HEK293T (cell line): ENCODE measurements at regions not wholly inside any gene's neighbourhood (a gene's known extent, or its start where the extent isn't known, plus 50 kb on each side); places are given as distances from the start of the nearest gene placed in this dataset.
"Not testable (repeated sequence)": the region's sequence is repeated elsewhere in the genome, so short reads cannot be mapped to it uniquely, and the experiment has no call there.

Source experiments
- CTCF ChIA-PET: fragments of 350-600 bp; formaldehyde crosslinking; extraction: SDS; loops from one replicate; lab custom pipeline; 2021; ENCODE audit warnings: antibody characterized with exemption, inconsistent platforms; lab: Yijun Ruan, JAX
- POLR2A ChIA-PET: fragments of 350-600 bp; formaldehyde crosslinking; extraction: SDS; loops from one replicate; lab custom pipeline; 2020; ENCODE audit warnings: antibody characterized with exemption, inconsistent platforms; lab: Yijun Ruan, JAX
- DNase-seq: peaks from one replicate; pipeline ENCODE4 v3.0.0; 2012; ENCODE audit warnings: mixed read lengths; ENCODE audit errors: extremely low spot score
- ARNT ChIP-seq: fragments of 450-650 bp; IDR thresholded peaks from 2 replicates; pipeline ENCODE4 v1.6.1; 2017; ENCODE audit warnings: mild to moderate bottlenecking
- BHLHE40 ChIP-seq: fragments of 450-650 bp; IDR thresholded peaks from 2 replicates; pipeline ENCODE4 v1.6.1; 2016; ENCODE audit warnings: mild to moderate bottlenecking, moderate library complexity, borderline replicate concordance
- CTBP1 ChIP-seq: fragments of 450-650 bp; IDR thresholded peaks from 2 replicates; pipeline ENCODE4 v1.6.1; 2016; ENCODE audit warnings: borderline replicate concordance
- ELF4 ChIP-seq: fragments of 450-650 bp; IDR thresholded peaks from 2 replicates; pipeline ENCODE4 v1.6.1; 2017; ENCODE audit warnings: antibody characterized with exemption
- FOXA1 ChIP-seq: fragments of 450-650 bp; IDR thresholded peaks from 2 replicates; pipeline ENCODE4 v1.6.1; 2016; ENCODE audit warnings: mild to moderate bottlenecking
- FOXK2 ChIP-seq: fragments of 450-650 bp; IDR thresholded peaks from 2 replicates; pipeline ENCODE4 v1.6.1; 2016; ENCODE audit warnings: mild to moderate bottlenecking
- FOXM1 ChIP-seq: fragments of 450-650 bp; IDR thresholded peaks from 2 replicates; pipeline ENCODE4 v1.6.1; 2017; ENCODE audit warnings: mild to moderate bottlenecking, borderline replicate concordance
- HDGF ChIP-seq: fragments of 450-650 bp; IDR thresholded peaks from 2 replicates; pipeline ENCODE4 v1.6.1; 2017; ENCODE audit warnings: antibody characterized with exemption, borderline replicate concordance
- L3MBTL2 ChIP-seq: fragments of 450-650 bp; conservative IDR thresholded peaks from 2 replicates; pipeline ENCODE4 v1.6.1; 2016; ENCODE audit warnings: mild to moderate bottlenecking
- LEF1 ChIP-seq: fragments of 450-650 bp; IDR thresholded peaks from 2 replicates; pipeline ENCODE4 v1.6.1; 2017; ENCODE audit warnings: mild to moderate bottlenecking, borderline replicate concordance
- NFRKB ChIP-seq: fragments of 450-650 bp; IDR thresholded peaks from 2 replicates; pipeline ENCODE4 v1.6.1; 2016; ENCODE audit warnings: mild to moderate bottlenecking, moderate library complexity
- PKNOX1 ChIP-seq: fragments of 450-650 bp; IDR thresholded peaks from 2 replicates; pipeline ENCODE4 v1.6.1; 2016
- SP1 ChIP-seq: fragments of 450-650 bp; IDR thresholded peaks from 2 replicates; pipeline ENCODE4 v1.6.1; 2017
- SUZ12 ChIP-seq: fragments of 450-650 bp; IDR thresholded peaks from 2 replicates; pipeline ENCODE4 v1.6.1; 2016; ENCODE audit warnings: mild to moderate bottlenecking
- TARDBP ChIP-seq: fragments of 450-650 bp; IDR thresholded peaks from 2 replicates; pipeline ENCODE4 v1.6.1; 2016
- ZNF384 ChIP-seq: fragments of 450-650 bp; IDR thresholded peaks from 2 replicates; pipeline ENCODE4 v1.6.1; 2016

- TF ChIP-seq LEF1 = no peak
- no peak for TF ChIP-seq SP1
- no peak for TF ChIP-seq ELF4
- TF ChIP-seq L3MBTL2 = no peak
- TF ChIP-seq NFRKB = no peak
- no peak for TF ChIP-seq SUZ12
- no peak for TF ChIP-seq BHLHE40
- TF ChIP-seq ARNT = no peak
- TF ChIP-seq HDGF = no peak
- no peak for TF ChIP-seq FOXM1
- no peak for TF ChIP-seq FOXK2
- TF ChIP-seq ZNF384 = no peak
- TF ChIP-seq PKNOX1 = no peak
- TF ChIP-seq FOXA1 = no peak
- TF ChIP-seq TARDBP = no peak
- TF ChIP-seq CTBP1 = no peak
- ChIA-PET POLR2A (no interaction called here), CTCF (interaction anchor here (0.6 kb wide), 1 partner anchor 33 kb away, joined by 4 read pairs; no protein-coding TSS in a partner anchor)
- no peak for DNase-seq
These were observed 55.9 kb upstream of the PIK3CB start for GRCh38 chr3:138890555-138891187.

GRCh38 chr3:138889792-138890191 lies 55.1 kb upstream of the PIK3CB start:
- TF ChIP-seq NFRKB (no peak), ZNF384 (no peak), LEF1 (no peak), L3MBTL2 (no peak), FOXA1 (no peak), BHLHE40 (no peak), PKNOX1 (no peak), HDGF (no peak), FOXM1 (no peak), ELF4 (no peak), TARDBP (no peak), SUZ12 (no peak), ARNT (no peak), SP1 (no peak), FOXK2 (no peak), CTBP1 (no peak)
- ChIA-PET CTCF (interaction anchor here (1.0 kb wide), 1 partner anchor 26 kb away, joined by 3 read pairs; no protein-coding TSS in a partner anchor), POLR2A (interaction anchor here (1.5 kb wide), 1 partner anchor 46 kb away, joined by 3 read pairs; no protein-coding TSS in a partner anchor)
- DNase-seq = no peak

- ChIA-PET POLR2A (interaction anchor here (1.5 kb wide), 1 partner anchor 48 kb away, joined by 3 read pairs; no protein-coding TSS in a partner anchor), CTCF (no interaction called here)
- no peak for TF ChIP-seq SP1
- TF ChIP-seq L3MBTL2 = no peak
- TF ChIP-seq FOXK2 = no peak
- TF ChIP-seq LEF1 = no peak
- no peak for TF ChIP-seq FOXA1
- no peak for TF ChIP-seq TARDBP
- no peak for TF ChIP-seq BHLHE40
- no peak for TF ChIP-seq NFRKB
- TF ChIP-seq ARNT = no peak
- TF ChIP-seq HDGF = no peak
- no peak for TF ChIP-seq PKNOX1
- DNase-seq = no peak
These were observed 53.8 kb upstream of the PIK3CB start for GRCh38 chr3:138888560-138888959.

- DNase-seq, POLR2A ChIA-PET: not testable (repeated sequence)
- CTCF ChIA-PET = interaction anchor here (1.5 kb wide), 1 partner anchor 29 kb away, joined by 6 read pairs; no protein-coding TSS in a partner anchor
These were observed 51.4 kb upstream of the PIK3CB start for GRCh38 chr3:138886096-138886495.
